RPMI7951 (cell line): ENCODE measurements at regions not wholly inside any gene's neighbourhood (a gene's known extent, or its start where the extent isn't known, plus 50 kb on each side); places are given as distances from the start of the nearest gene placed in this dataset.
A peak's percentile ranks its signal among the peaks of the same experiment; 100 is the strongest.

Experiments
- DNase-seq: peaks from one replicate; pipeline ENCODE4 v3.0.0-alpha.2; 2012; ENCODE audit warnings: low read depth

DNA sequence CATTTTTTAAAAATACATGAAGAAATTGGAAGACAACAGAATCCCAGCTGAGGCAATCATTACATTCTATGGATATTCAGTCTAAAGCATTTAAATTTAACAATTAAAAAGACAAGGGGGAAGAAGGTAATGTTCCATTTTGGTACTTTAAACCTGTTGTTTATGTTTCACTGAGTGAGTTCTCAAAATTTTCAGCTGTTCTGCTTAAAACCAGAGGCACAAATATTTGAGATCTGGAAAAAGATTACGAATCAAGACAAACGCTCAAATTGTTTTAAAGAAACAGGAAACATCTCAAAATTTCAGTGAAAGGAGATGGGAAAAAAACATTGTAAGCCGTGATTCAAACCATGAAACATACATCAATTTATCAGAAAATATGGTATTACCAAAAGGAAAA is 656.2 kb upstream of the CHAC2 start:
- DNase-seq: no peak

DNA sequence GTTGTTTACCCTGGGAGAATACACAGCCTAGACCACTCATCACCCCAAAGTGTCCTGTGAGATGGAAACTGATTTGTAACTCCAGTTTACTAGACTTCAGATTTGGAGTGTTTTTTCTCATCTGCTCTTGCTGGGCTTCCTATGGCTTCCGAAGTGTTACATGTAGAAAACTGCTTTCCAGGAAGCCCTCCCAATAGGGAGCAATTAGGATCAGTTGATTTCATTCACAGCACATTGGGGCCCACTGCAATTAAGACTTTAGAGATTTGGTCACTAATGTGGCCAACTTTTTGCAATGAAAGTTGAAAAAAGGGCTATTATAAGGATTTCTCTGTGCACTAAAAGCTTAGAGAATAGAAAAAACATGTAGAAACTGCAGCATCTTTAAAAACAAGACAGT is 656.6 kb upstream of the CHAC2 start:
- DNase-seq: no peak

- DNase-seq: no peak
Observed at GRCh38 chr2:53108246-53108645, 659.4 kb upstream of the CHAC2 start.

- DNase-seq: peak; percentile 21
Observed at GRCh38 chr2:53104263-53104662, 663.3 kb upstream of the CHAC2 start.

DNA sequence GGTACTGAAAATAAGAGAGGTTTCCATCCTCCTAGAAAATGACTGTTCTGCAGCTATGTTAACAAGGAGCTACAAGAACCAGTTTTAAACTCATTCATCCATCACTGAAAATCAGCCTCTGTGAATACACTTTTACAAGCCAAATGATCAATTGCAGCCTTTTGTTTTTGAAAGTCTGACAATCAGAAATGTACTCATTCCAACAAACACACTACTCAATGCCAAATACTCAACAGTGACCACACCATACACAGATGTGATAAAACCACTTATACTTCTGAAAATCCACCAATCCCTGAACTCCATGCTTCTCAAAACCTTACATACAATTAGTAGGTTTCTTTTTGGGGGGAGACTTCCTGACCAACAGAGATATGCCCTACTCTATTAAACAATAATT is 663.9 kb upstream of the CHAC2 start:
- DNase-seq: no peak

DNA sequence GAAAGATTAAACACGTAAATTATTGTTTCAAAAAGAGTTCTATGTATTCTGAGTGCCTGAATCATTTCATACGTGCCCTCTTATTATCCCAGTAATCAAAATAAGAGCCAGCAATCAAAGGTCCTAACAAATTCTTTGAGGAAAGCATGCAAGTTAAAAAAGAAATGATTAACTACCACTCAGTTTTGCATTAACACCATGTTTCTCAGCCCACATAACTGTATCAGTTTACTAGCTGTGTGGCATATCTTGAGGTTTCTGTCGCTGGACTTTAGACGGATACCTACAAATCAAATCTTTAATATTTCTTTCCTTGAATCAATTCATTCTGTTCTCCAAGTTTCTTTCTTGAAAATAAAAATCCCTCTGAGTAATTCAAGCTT is 668.9 kb upstream of the CHAC2 start:
- DNase-seq: no peak

DNA sequence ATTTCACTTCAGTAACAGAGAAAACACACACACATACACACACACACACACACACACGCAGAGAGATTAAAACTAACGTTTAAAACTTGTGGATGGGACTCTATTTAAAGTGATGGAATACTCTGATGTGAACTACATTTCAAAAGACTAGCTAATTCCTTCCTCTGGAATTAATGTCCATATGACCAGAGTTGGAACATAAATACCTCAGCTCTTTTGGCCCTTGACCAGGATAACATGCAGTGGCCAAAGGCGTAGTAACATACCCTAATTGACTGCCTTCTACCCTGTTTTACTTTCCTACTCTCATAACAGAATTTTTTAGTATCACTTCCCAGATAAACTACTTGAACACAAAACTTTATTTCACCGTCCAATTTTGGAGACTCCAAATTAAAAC is 671.3 kb upstream of the CHAC2 start:
- DNase-seq: no peak

DNA sequence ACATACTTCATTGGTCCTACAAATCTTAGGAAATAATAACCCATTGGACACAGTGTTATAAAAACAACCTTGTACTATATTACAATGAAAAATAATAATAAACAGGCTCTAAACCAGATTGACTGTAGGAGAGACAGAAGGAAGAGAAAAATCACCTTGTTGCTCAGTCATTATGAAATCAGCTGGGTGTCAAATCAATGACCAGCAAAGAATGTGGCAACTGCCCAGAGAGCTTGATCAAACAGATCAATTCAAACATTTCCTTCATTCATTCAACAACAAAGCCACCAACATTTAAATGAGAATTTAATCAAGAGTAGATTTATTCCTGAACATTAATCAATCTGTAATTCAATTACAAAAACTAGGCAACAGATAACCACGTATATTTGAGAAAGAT is 671.9 kb upstream of the CHAC2 start:
- DNase-seq: no peak

GRCh38 chr2:53095227-53095626 is 672.4 kb upstream of the CHAC2 start:
- no peak for DNase-seq

GRCh38 chr2:53093355-53093754 is 674.2 kb upstream of the CHAC2 start:
- DNase-seq: no peak

GRCh38 chr2:53091183-53091582 is 676.4 kb upstream of the CHAC2 start:
- no peak for DNase-seq

DNA sequence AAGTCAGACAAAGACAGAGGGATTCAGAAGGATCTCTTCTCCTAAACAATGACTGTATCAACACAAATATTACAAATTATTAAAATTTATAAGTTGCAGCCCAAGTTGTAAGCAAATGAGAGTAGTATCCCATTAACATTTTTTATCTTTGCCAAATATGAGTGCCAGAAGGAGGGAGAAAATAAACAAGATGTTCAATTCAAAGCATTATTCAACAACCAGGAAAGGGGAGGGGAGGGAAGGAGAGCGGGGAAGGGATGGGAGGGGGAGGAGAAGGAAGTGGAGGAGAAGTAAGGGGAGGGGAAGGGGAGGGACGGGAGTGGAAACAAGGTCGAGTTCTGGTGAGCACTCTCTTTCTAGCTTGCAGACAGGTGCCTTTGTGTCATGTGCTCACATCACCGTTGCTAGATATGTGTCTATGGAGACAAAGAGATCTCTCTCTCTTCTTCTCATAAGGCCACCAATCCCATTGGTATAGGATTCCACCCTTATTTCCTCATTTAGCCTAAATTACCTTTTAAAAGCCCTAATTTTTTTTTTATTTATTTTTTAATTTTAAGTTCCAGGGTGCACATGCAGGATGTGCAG is 679.6 kb upstream of the CHAC2 start:
- DNase-seq: no peak

- no peak for DNase-seq
Observed at GRCh38 chr2:53087262-53087873, 680.2 kb upstream of the CHAC2 start.

DNA sequence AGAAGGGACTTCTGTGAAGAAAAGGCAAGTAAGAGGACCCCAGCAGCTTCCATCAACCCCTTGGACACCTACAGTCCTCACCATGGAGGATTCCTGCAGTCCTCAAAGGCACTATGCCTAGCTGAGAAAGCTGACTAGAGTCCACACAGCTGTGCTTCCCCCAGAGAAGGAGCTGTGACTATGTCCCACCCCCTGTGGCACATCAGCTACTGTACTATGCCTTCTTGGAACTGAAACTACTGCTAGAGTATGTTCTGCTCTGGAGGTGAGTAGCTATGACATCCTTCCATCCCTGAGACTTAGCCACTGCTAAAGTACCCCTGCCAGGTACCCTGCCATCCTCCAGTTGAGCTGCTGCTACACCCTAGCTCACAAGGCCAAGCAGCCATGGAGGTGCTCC is 690.2 kb upstream of the CHAC2 start:
- DNase-seq: no peak

DNA sequence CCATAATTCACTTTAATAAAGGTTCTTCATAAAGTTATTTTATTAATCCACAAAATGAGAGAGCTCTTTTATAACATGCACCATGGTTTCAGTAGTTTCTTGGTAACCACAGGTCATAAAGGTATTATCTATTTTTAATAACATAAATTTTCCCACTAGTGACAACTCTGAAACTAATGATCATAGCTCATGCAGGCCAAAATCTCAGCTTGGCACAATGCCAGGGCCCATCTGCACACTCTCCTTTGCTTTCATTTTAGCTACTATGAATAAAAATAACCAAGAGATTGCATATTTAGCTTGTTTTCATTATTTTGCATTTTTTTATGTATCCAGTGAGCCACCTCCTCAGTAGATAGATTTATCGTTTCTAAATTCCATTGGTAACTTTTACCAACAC is 691.8 kb upstream of the CHAC2 start:
- no peak for DNase-seq

- DNase-seq: no peak
Observed at GRCh38 chr2:53067533-53067932, 700.1 kb upstream of the CHAC2 start.

DNA sequence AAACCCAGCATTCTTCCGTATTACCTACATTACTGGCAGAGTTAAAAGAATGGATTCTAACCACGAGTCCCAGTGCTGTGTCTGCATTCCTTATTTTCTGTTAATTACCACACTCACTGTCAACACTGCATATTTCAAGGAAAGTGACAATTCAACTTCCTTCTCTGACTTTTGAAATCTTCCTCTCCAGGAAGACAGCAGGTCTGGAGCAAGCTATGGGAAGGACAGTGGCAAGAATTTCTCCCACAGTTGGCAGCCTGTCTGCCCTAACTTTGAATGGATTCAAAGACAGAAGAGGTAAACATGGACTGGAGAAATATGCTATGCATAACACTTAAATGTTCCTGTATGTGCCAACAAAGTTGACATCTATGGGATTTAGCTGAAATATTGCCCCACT is 700.5 kb upstream of the CHAC2 start:
- DNase-seq: no peak

- no peak for DNase-seq
Observed at GRCh38 chr2:53064154-53064553, 703.5 kb upstream of the CHAC2 start.

GRCh38 chr2:53058526-53058925 is 709.1 kb upstream of the CHAC2 start:
- no peak for DNase-seq

DNA sequence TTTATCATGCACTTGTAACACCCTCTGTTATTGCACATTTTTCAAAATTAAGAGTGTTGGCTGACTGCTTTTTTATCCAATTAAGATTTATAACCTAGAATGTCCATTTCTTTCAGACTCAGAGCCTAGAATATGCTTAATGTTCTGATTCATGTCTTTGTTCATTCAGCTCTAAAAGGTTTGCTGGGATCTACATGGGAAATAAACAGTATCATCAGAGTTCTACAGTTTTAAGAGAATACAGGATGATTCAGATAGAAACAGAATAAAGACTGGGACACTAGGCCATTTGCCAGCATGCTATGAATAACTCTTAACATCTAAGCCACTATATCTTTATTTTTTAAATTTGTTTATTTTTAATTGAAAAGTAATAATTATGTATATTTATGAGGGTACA is 713.7 kb upstream of the CHAC2 start:
- DNase-seq: no peak

DNA sequence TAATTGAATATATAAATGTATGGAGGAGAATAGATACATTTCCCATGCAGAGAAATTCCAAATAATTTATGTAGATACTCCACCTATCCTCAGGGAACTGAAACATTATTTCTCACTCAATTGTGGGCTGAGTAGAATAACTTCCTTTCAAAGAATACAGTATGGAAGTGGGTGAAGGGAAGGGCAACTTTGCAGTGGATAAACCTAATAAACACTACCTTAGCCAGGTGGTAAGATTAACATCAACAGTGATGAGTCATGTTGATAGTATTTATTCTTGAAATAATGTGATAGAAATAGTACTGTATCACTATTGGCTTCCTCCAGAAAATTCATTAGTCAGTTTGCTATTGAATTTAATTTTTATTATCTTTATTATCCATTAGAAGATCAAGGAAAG is 716.4 kb upstream of the CHAC2 start:
- no peak for DNase-seq

DNA sequence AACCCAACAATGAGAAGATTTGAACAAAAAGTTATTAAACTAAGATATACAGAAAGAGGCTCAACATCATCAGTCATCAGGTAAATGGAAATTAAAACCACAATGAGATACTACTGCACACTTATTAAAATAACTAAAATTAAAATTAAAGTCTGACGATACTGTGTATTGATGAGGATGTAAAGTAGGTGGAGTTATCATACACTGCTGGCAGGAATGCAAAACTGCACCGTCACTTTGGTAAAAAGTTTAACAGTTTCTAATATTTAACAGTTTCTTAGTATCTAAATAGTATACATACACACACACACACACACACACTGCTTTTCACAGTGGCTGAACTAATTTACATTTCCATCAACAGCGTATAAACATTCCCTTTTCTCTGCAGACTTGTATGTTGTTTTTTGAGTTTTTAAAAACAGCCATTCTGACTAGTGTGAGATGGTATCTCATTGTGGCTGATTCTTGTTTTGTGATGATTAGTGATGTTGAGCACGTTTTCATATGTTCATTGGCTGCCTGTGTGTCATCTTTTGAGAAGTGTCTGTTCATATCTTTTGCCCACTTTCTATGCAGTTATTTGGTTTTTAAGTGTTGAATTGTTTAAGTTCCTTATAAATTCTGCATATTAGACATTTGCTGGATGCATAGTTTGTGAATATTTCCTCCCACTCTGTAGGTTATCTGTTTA is 726.9 kb upstream of the CHAC2 start:
- DNase-seq: no peak

DNA sequence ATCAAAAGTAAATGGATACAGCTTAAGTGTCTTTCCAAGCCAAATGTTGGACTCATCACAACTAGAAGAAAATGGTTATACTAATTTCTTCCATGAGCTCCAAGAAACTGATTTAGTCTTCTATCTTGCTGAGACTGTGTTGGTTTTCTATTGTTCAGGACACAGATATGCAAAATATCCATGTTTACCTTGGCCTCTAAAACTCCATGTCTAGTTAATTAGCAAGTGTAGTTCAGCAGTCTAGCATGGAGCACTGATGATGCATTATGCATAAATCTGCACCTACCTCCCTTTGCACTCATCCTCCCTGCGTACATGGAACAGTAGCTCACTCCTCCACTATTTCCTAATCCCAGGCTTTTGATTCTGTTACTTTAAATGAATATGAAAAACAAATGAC is 731.4 kb upstream of the CHAC2 start:
- DNase-seq: no peak

DNA sequence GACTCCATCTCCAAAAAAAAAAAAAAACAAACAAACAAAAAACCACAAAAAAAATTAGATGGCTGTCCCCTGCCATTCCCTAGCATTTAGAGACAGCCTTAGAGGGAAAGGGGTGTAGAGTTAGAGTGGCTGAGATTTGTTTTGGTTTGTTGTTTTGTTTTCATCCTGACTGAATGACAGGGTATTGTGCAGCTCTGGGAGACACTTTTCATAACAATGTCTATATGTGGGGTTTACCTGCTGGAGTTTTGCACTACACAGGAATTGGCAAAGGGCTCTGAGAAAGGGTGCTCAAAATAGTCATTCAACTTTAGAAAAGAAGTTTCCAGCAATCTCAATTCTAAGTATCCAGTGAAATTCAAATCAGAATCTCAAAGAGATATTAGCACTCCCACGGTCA is 732.5 kb upstream of the CHAC2 start:
- no peak for DNase-seq
